K562 (cell line): ENCODE measurements at regions not wholly inside any gene's neighbourhood (a gene's known extent, or its start where the extent isn't known, plus 50 kb on each side); places are given as distances from the start of the nearest gene placed in this dataset.

Source experiments
- ATAC-seq: fragments of 200-7000 bp; cut with Tn5 transposase; 3 replicates; pipeline ENCODE4 v1.9.1; 2020; ENCODE audit warnings: moderate library complexity
- BruUV-seq: library from RNA; stranded (reverse); fragments of 400-500 nt; replicated peaks from 2 replicates; lab custom pipeline; 2021; lab: Mats Ljungman, UMichigan
- CTCF ChIA-PET: fragments of 300-600 bp; formaldehyde crosslinking; extraction: SDS; loops from one replicate; lab custom pipeline; 2021; ENCODE audit warnings: low intra/inter-chr PET ratio; lab: Yijun Ruan, JAX
- POLR2A ChIA-PET: fragments of 300-600, 350-650 bp; sonication (Branson Sonifier 250); formaldehyde crosslinking; extraction: SDS; loops from one replicate; lab custom pipeline; 2021; ENCODE audit warnings: antibody characterized with exemption, inconsistent platforms; lab: Yijun Ruan, JAX
- DNase-seq, 4 experiments: peaks; one replicate each; pipeline versions ENCODE4 v3.0.0 to v3.0.0-alpha.2; 2011 to 2018; ENCODE audit warnings: low spot score in 3 of 4, mixed read lengths in 3 of 4; ENCODE audit errors: extremely low read depth in 1 of 4
- FAIRE-seq: peaks from 2 replicates; lab custom pipeline; 2011; peaks lifted over from hg19 to GRCh38; lab: Jason Lieb, UNC
- H2AFZ ChIP-seq: 2 replicates; pipeline ENCODE4 v1.6.0; 2011; ENCODE audit warnings: low read depth, low read length, control low read depth, inconsistent platforms
- H3K27ac ChIP-seq: fragments of 200-600 bp; 3 replicates; pipeline ENCODE4 v1.8.0; 2011; ENCODE audit warnings: low read depth, mild to moderate bottlenecking, control low read depth, inconsistent platforms, low read length, moderate library complexity, mixed read lengths; ENCODE audit errors: extremely low read depth
- H3K27me3 ChIP-seq, 2 experiments: fragments of 300-600 bp in 1 of 2; 2 replicates in 1 of 2; 3 replicates in 1 of 2; pipeline versions ENCODE4 v1.6.0 to v1.8.0; 2011; ENCODE audit warnings: inconsistent platforms in 2 of 2, low read length in 2 of 2, mild to moderate bottlenecking in 1 of 2, mixed read lengths in 1 of 2, moderate library complexity in 1 of 2; ENCODE audit not compliant: control insufficient read depth in 2 of 2, insufficient read depth in 2 of 2
- H3K36me3 ChIP-seq: fragments of 300-600 bp; 3 replicates; pipeline ENCODE4 v1.8.0; 2011; ENCODE audit warnings: mild to moderate bottlenecking, low read length, inconsistent platforms; ENCODE audit not compliant: control insufficient read depth, insufficient read depth
- H3K4me1 ChIP-seq, 2 experiments: fragments of 200-600 bp in 1 of 2; replicated peaks in 1 of 2; 2 replicates in 1 of 2; 3 replicates in 1 of 2; pipeline versions ENCODE4 v1.5.1 to v1.8.0; 2011; ENCODE audit warnings: inconsistent platforms in 2 of 2, low read length in 2 of 2, mild to moderate bottlenecking in 1 of 2, mixed read lengths in 1 of 2, moderate library complexity in 1 of 2; ENCODE audit not compliant: control insufficient read depth in 2 of 2, insufficient read depth in 2 of 2
- H3K4me2 ChIP-seq: 2 replicates; pipeline ENCODE4 v1.6.1; 2011; ENCODE audit warnings: low read length, control low read depth, inconsistent platforms, mixed read lengths; ENCODE audit not compliant: insufficient read depth
- H3K4me3 ChIP-seq: fragments of 200-600 bp; sonication (generic), shearing (Covaris generic); 2 replicates; pipeline ENCODE4 v1.5.1; 2016; ENCODE audit warnings: control low read depth, inconsistent platforms
- H3K79me2 ChIP-seq: fragments of 200-600 bp; 3 replicates; pipeline ENCODE4 v1.8.0; 2011; ENCODE audit warnings: low read length, inconsistent platforms; ENCODE audit not compliant: control insufficient read depth, insufficient read depth
- H3K9ac ChIP-seq, 2 experiments: 2 replicates each; pipeline versions ENCODE4 v1.6.0 to v1.6.1; 2011; ENCODE audit warnings: low read depth in 2 of 2, low read length in 2 of 2, control low read depth in 1 of 2, inconsistent platforms in 1 of 2, mild to moderate bottlenecking in 1 of 2, mixed read lengths in 1 of 2; ENCODE audit not compliant: insufficient read depth in 1 of 2
- H3K9me1 ChIP-seq: one replicate; pipeline ENCODE4 v1.6.0; 2011; ENCODE audit warnings: inconsistent platforms, mild to moderate bottlenecking, low read length, moderate library complexity; ENCODE audit not compliant: control insufficient read depth, insufficient read depth
- H3K9me3 ChIP-seq: replicated peaks from 2 replicates; pipeline ENCODE4 v1.5.1; 2011; ENCODE audit warnings: low read depth, low read length, inconsistent platforms; ENCODE audit not compliant: control insufficient read depth, insufficient read depth
- H4K20me1 ChIP-seq: replicated peaks from 2 replicates; pipeline ENCODE4 v1.6.1; 2011; ENCODE audit warnings: low read length, inconsistent platforms, mixed read lengths; ENCODE audit not compliant: control insufficient read depth, insufficient read depth
- ATF1 ChIP-seq, 2 experiments: fragments of 450-650 bp in 1 of 2; IDR thresholded peaks; 2 replicates each; pipeline ENCODE4 v1.6.1; 2016; ENCODE audit warnings: missing compliant biosample characterization in 1 of 2, missing genetic modification characterization in 1 of 2
- BRF1 ChIP-seq: IDR thresholded peaks from 3 replicates; pipeline ENCODE4 v1.6.1; 2011; ENCODE audit warnings: borderline replicate concordance, mild to moderate bottlenecking; ENCODE audit not compliant: insufficient read length; ENCODE audit errors: extremely low read depth
- CBX5 ChIP-seq: IDR thresholded peaks from 2 replicates; pipeline ENCODE4 v1.6.1; 2014; ENCODE audit warnings: low read depth, borderline replicate concordance
- CEBPG ChIP-seq, 3 experiments: fragments of 200-800 bp in 1 of 3; sonication (Bioruptor generic) in 1 of 3; sonication (generic) in 1 of 3; formaldehyde crosslinking in 1 of 3; IDR thresholded peaks in 2 of 3; conservative IDR thresholded peaks in 1 of 3; 2 replicates each; pipeline versions ENCODE4 v1.6.1 to v1.8.0; 2016 to 2022; ENCODE audit warnings: missing compliant biosample characterization in 2 of 3, missing genetic modification characterization in 2 of 3, mild to moderate bottlenecking in 1 of 3, missing genetic modification reagents in 1 of 3
- GTF3C2 ChIP-seq: IDR thresholded peaks from 3 replicates; pipeline ENCODE4 v1.6.1; 2011; ENCODE audit warnings: borderline replicate concordance, mild to moderate bottlenecking, moderate library complexity; ENCODE audit not compliant: insufficient read length; ENCODE audit errors: extremely low read depth
- MYNN ChIP-seq, 2 experiments: sonication (generic); formaldehyde crosslinking in 1 of 2; IDR thresholded peaks; 2 replicates each; pipeline versions ENCODE4 v1.5.0 to v1.6.1; 2016 to 2020; ENCODE audit warnings: antibody characterized with exemption in 1 of 2, missing genetic modification reagents in 1 of 2
- NFIC ChIP-seq: fragments of 450-650 bp; IDR thresholded peaks from 2 replicates; pipeline ENCODE4 v1.6.1; 2017; ENCODE audit warnings: mild to moderate bottlenecking, inconsistent platforms
- PPARD ChIP-seq: fragments of 250-450 bp; sonication (Bioruptor Pico); IDR thresholded peaks from 2 replicates; pipeline ENCODE4 v1.8.0; 2022; ENCODE audit warnings: inconsistent platforms, mild to moderate bottlenecking, moderate library complexity
- SFPQ ChIP-seq: fragments of 200-400 bp; formaldehyde crosslinking; IDR thresholded peaks from 2 replicates; pipeline ENCODE4 v1.6.1; 2017; ENCODE audit warnings: mild to moderate bottlenecking, low read depth, low read length, moderate library complexity
- ZBED1 ChIP-seq: IDR thresholded peaks from 2 replicates; pipeline ENCODE4 v1.6.1; 2014
- ZFX ChIP-seq: sonication (generic); formaldehyde crosslinking; IDR thresholded peaks from 2 replicates; pipeline ENCODE4 v1.8.0; 2022; ENCODE audit warnings: mild to moderate bottlenecking, missing genetic modification reagents, moderate library complexity
- ZNF121 ChIP-seq: sonication (generic); formaldehyde crosslinking; conservative IDR thresholded peaks from 2 replicates; pipeline ENCODE4 v1.8.0; 2022; ENCODE audit warnings: missing genetic modification reagents
- ZNF134 ChIP-seq: fragments of 250-450 bp; sonication (Bioruptor Pico); conservative IDR thresholded peaks from 2 replicates; pipeline ENCODE4 v1.4.0; 2020
- ZNF395 ChIP-seq: fragments of 200-800 bp; sonication (Bioruptor generic); IDR thresholded peaks from 2 replicates; pipeline ENCODE4 v1.6.1; 2017; ENCODE audit warnings: missing genetic modification characterization, missing compliant biosample characterization
- ZNF561 ChIP-seq: fragments of 450-650 bp; formaldehyde crosslinking; conservative IDR thresholded peaks from 2 replicates; pipeline ENCODE4 v1.4.0; 2020; ENCODE audit warnings: mild to moderate bottlenecking, moderate library complexity
- ZNF699 ChIP-seq: fragments of 250-450 bp; sonication (Bioruptor Pico); IDR thresholded peaks from 2 replicates; pipeline ENCODE4 v1.8.0; 2021; ENCODE audit warnings: mild to moderate bottlenecking, moderate library complexity; ENCODE audit not compliant: insufficient replicate concordance
- ZNF717 ChIP-seq: fragments of 250-450 bp; sonication (Bioruptor Pico); IDR thresholded peaks from 2 replicates; pipeline ENCODE4 v1.5.0; 2021
- ZNF75A ChIP-seq: fragments of 450-650 bp; formaldehyde crosslinking; IDR thresholded peaks from 2 replicates; pipeline ENCODE4 v1.4.0; 2020; ENCODE audit warnings: mild to moderate bottlenecking
- WGBS: fragments of 100-300 bp; shearing (Covaris generic); methylation state at CpG from one replicate; pipeline ENCODE4 v1.1.6; 2016; ENCODE audit warnings: low coverage, mixed read lengths; ENCODE audit not compliant: insufficient coverage; ENCODE audit errors: missing lambda C conversion rate; 5-methylcytosine and 5-hydroxymethylcytosine counted together
- in situ Hi-C: fragments of 300-500 bp; cut with MboI; formaldehyde crosslinking; loops from 4 replicates; pipeline ENCODE4 v1.15.0; 2018; ENCODE audit warnings: inconsistent platforms, mixed read lengths
- intact Hi-C: fragments of 100-400 bp; cut with micrococcal nuclease; formaldehyde crosslinking; loops from 2 replicates; pipeline ENCODE4 v1.14.2; 2022

- Histone ChIP-seq H3K9ac (no peak overlapping the region), H3K4me3 (no peak overlapping the region), H3K36me3 (no peaks in the 10 kb centered on the region), H3K27me3 (peaks cover 0 to 19% of the 10 kb centered on the region in 2 experiments; a peak in 2 of 5 replicates), H3K4me1 (no peaks in the 10 kb centered on the region), H3K4me2 (no peak overlapping the region), H2AFZ (no peak overlapping the region), H3K9me1 (no peaks in the 10 kb centered on the region), H3K79me2 (no peaks in the 10 kb centered on the region), H4K20me1 (no peaks in the 10 kb centered on the region), H3K9me3 (no peaks in the 10 kb centered on the region), H3K27ac (no peak overlapping the region)
- in situ Hi-C loops (no loop called here), intact Hi-C loops (no loop called here)
- no peak for ATAC-seq
- TF ChIP-seq MYNN (IDR thresholded peaks at IDR 0.05), result no peak
- no peak for TF ChIP-seq MYNN (CRISPR knock-in tag; IDR thresholded peaks at IDR 0.05)
- no peak for TF ChIP-seq ZNF395 (CRISPR knock-in tag)
- no peak for TF ChIP-seq CEBPG (CRISPR knock-in tag; IDR thresholded peaks at IDR 0.05)
- TF ChIP-seq CEBPG (tag; conservative IDR thresholded peaks at IDR 0.05 in 1 of 2, IDR thresholded peaks at IDR 0.05 in 1 of 2), result no peak
- TF ChIP-seq ATF1 (CRISPR knock-in tag; IDR thresholded peaks at IDR 0.05), result no peak
- TF ChIP-seq ATF1 (tag; IDR thresholded peaks at IDR 0.05), result no peak
- TF ChIP-seq ZNF699 (CRISPR knock-in tag), result no peak
- TF ChIP-seq BRF1, result no peak
- TF ChIP-seq ZNF717, result no peak
- TF ChIP-seq CBX5, result no peak
- TF ChIP-seq ZNF75A, result no peak
- TF ChIP-seq GTF3C2, result no peak
- TF ChIP-seq ZBED1, result no peak
- TF ChIP-seq ZFX (CRISPR knock-in tag), result no peak
- no peak for TF ChIP-seq ZNF121
- no peak for TF ChIP-seq NFIC
- no peak for TF ChIP-seq ZNF134
- TF ChIP-seq PPARD (CRISPR knock-in tag), result no peak
- no peak for TF ChIP-seq SFPQ
- TF ChIP-seq ZNF561, result no peak
- 2% methylated on average over 6 of the region's 6 CpGs for WGBS
- no peak for FAIRE-seq
- BruUV-seq, result no TSS peak
- DNase-seq, result no peak
- POLR2A ChIA-PET, result no interaction called here
- CTCF ChIA-PET, result no interaction called here
Observed at GRCh38 chr2:74738586-74738985, 84.5 kb downstream of the SEMA4F start.
